ENCODE measurements at regions not wholly inside any gene's neighbourhood (a gene's known extent, or its start where the extent isn't known, plus 50 kb on each side); places are given as distances from the start of the nearest gene placed in this dataset.

DNA sequence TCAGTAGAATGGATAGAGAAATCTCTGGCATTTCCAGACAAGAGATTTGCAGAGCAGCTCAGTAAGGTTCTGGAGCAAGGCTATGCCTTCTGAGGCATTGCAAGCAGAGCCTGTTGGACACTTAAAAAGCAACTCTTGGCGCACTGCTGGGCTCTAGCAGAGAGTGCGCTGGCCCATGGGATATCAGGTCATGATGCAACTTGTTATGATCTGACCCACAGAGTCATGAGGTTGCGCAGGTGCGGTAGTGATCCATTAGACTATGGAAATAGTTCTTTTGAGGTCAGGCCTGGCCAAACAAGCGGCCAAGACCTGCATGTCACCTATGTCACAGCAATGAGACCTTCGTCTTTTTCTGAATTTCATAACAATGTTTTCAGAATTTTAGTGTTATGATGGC lies 168.6 kb downstream of the TMTC3 start:
- no peak for DNase-seq (ENCODE audit: low read depth in 2 of 2)

DNA sequence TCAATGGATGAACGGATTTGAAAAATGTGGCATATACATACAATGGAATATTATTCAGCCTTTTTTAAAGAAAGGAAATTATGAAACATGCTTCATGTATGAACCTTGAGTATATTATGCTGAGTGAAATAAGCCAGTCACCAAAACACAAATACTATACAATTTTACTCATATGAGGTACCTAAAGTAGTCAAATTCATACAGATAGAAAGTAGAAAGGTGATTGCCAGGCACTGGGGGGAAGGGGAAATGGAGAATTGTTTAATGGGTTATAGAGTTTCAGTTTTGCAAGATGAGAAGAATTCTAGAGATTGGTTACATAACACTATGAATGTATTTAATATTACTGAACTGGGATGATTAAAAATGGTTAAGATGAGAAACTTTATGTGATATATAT lies 171.4 kb downstream of the TMTC3 start:
- no peak for DNase-seq (ENCODE audit: low read depth in 2 of 2)

DNA sequence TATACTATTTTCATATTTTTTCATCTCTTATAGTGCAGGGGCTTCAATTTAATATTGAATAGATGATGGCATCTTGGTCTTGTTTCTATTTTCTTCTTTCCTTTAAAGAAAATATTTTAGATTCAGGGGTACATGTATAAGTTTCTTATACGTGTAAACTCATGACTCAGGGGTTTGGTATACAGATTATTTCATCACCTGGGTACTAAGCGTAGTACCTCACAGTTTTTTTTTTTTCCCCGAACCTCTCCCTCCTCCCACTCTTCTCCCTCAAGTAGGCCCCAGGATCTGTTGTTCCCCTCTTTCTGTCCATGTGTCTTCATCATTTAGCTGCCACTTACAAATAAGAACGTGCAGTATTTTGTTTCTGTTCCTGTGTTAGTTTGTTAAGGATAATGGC lies 172.6 kb downstream of the TMTC3 start:
- DNase-seq (ENCODE audit: low read depth in 2 of 2), result no peak

DNA sequence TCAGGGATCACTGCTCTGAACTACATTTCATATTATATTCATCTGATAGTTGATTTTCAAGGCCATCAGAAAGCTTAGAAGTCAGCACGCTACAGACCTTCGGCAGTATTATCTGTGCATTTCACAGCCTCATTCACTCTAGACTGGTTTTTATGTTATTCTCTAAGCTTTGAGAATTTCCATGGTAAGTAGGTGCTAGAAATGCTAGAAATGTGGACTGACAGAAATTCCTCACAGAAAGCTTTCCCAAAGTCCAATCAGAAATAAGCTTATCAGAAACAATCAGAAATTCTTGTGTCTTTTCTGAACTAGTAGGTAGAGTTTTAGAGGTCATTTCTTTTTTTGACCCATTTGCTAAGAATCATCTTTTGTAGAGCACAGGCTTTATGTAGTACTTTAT lies 176.6 kb downstream of the TMTC3 start:
- no peak for DNase-seq (ENCODE audit: low read depth in 2 of 2)

DNA sequence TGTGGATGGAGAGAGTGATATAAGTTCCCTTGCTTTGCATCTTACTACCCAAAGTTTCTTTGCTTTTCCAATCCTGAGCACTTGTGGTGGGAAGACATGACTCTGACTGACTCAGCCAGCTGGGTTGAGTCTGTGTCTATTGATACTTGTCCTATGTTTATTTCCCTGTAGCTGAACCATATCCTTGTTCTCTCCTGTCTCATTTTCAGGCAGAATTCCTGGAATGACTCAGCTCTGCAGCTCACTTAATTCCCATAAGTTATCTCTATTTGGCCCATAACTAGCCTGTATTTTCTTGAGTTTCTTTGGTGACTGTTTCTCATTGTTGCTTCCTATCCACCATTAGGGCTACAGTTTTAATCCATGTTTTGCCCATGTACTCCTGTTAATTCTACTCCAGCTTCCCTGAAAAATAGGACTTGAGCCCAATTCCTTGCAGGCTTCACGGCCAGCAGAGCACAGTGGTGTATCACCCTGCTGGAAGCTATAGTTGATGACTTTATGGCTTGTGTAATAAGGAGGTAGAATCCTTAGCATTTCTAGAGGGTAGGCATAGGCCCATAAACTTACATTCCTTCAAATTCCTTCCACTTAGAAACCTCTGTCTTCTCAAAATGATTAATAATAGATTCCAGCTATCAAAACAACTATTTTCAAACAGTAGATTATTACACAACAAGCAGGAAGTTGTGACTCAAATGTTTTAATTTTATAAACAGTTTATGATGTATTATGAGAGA lies 183.1 kb downstream of the TMTC3 start:
- DNase-seq (ENCODE audit: low read depth in 2 of 2), result no peak

DNA sequence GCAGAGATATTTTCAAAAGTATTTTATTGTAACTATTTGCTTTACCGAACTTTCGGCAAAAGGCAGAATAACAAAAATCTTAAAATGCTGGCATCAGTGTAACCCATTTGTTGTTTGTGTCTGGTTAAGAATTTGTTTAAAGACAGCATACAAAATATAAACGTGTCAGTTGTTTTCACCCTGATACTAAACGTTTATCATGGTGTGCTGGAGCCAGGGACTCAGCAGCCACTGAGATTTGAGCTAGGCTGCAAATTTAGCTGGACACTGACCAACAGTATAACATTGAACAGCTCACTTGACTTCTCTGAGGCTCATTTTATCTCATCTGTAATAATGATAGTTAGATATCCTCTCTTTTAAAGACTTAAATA lies 183.7 kb downstream of the TMTC3 start:
- no peak for DNase-seq (ENCODE audit: low read depth in 2 of 2)

DNA sequence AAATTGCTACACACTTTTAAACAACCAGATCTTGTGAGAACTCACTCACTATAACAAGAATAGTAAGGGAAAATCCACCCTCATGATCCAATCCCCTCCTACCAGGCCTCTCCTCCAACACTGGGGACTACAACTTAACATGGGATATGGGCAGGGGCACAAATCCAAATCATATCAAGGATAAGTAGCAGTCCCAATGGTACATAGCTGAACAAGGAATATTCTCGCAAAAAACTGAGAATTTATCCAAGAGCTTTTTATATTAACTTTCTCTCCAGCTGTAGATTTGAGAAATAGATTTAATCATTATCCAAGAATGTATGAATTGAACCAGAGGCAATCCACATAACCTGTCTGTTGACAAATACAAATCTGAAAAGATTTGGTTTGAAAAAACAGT lies 185.2 kb downstream of the TMTC3 start:
- no peak for DNase-seq (ENCODE audit: low read depth in 2 of 2)

DNA sequence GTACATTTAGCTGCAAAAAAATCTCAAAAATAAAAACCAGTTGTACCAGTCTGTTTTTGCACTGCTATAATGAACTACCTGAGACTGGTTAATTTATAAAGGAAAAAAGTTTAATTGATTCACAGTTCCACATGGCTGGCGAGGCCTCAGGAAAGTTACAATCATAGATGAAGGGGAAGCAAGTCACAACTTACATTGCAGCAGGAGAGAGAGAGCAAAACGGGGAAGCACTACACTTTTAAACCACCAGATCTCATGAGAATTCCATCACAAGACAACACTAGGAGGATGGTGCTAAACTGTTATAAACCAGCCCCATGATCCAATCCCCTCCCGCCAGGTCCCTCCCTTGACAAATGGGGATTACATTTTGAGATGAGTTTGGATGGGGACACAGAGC lies 186.0 kb downstream of the TMTC3 start:
- DNase-seq (ENCODE audit: low read depth in 2 of 2), result no peak

DNA sequence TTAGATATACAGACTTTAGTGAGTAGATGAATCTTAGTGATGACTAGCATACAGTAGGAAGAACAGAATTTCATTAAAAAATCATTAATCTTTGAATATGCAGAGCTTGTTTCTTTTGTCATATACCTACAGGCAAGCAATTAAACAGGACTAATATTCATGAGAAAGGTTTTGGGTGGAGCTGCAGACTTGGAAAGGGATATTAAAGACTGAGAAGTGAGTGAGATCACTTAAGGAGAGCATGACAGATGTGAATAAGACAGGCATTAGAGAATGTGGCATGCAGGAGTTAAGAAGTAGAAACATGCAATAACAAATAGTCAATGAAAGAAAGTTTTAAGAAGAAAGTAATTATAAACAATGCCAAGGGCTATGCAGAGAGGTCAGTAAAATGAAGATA lies 187.7 kb downstream of the TMTC3 start:
- DNase-seq (ENCODE audit: low read depth in 2 of 2), result no peak

DNA sequence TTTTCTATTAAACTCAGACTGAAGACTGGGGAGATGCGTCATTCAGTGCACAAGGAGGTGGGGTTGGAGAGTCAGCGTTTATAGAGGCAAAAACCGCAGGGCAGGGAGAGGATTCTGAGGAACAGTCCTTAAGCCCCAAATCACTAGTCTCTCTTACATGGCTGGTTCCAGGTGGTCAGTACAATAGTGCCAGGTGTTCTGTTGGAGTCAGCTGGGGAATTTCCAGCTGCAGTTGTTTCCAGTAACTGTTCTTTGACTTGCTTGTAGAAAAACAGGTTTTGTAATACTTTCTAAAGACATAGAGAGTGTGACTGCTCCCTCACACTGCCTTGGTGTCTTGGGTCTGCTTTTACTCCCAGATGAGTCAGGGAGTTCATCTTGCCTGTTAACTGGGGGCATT lies 192.2 kb downstream of the TMTC3 start:
- no peak for DNase-seq (ENCODE audit: low read depth in 2 of 2)

DNA sequence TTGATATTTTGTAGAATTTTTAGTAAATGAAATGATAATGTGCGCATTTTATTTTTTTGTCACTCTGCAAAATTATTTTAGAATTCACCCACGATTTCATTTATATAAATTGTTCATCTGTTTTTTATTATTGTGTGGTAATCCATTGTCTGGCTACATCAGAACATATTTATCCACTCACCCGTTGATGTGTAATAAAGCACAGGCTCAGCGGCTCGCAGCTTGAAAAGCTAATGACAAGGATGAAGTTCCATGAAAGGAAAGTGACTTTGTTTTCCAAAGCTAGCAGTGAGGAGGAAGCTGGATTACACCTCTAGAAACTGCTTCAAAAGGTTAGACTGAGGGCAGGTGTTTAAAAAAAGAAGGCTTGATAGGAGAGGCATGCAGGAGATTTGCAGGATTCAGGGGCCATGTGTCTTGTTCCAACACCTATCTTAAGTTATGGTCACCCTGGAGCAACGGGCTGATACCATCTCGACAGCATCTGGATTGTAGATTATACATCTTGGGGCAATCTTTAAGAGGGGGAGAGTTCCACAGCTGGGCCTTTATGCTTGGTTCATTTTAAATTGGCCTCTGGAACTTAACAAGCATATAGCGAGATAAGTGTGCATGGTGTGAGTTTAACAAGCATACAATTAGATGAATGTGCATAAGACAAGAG lies 194.1 kb downstream of the TMTC3 start:
- DNase-seq (ENCODE audit: low read depth in 2 of 2), result no peak

DNA sequence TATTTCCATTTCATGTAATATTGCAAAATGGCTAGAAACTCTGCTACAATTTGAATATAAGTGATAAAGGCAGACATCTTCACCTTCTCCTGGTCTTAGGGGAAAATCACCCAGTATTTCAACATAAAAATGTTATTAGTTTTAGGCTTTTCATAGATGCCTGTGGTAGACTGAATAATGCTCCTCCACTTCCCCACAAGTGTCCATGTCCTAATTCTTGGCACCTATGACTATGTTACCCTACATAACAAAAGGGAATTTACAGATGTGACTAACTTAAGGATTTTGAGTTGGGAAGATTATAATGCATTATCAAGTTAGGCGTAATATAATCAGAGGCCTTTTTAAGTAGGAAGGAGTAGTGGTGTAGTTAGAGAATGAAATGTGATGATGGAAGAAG lies 196.4 kb downstream of the TMTC3 start:
- DNase-seq (ENCODE audit: low read depth in 2 of 2), result no peak

DNA sequence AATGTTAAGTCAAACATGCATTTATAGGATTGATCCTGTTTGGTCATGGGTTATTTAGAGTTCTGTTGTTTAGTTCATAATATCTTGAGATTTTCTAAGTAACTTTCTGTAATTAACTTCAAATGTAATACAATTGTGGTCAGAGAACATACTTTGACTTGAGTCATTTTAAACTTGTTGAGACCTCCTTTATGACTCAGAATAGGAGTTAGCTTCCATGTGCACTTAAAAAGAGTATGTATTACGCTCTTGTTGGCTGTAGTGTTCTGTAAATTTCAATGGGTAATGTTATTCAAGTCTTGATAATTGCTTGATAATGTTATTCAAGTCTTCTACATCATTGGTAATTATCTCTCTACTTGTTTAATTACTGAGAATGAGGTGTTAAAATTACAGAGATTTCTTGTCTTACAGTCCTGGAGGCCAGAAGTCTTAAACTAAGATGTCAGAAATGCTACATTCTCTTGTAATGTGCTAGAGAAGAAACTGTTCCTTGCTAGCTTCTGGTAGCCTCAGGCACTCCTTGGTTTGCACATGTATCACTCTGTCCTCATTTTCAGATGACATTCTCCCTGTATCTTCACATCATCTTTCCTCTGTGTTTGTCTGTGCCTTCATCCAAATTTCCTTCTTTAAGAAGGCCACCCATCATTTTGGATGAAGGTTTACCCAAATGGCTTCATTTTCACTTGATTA lies 197.3 kb downstream of the TMTC3 start:
- DNase-seq (ENCODE audit: low read depth in 2 of 2), result no peak

DNA sequence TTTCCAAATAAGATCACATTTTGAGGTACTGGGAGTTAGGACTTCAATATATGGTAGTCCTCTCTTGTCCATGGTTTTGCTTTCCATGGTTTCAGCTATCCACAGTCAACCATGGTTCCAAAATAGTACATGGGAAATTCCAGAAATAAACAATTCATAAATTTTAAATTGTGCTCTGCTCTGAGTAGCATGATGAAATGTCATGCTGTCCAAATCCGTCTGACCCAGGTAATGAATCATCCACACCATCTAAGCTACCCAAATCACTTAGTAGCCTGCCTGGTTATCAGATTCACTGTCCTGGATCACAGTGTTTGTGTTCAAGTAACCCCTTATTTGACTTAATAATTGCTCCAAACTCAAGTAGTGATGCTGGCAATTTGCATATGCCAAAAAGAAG lies 197.9 kb downstream of the TMTC3 start:
- no peak for DNase-seq (ENCODE audit: low read depth in 2 of 2)

DNA sequence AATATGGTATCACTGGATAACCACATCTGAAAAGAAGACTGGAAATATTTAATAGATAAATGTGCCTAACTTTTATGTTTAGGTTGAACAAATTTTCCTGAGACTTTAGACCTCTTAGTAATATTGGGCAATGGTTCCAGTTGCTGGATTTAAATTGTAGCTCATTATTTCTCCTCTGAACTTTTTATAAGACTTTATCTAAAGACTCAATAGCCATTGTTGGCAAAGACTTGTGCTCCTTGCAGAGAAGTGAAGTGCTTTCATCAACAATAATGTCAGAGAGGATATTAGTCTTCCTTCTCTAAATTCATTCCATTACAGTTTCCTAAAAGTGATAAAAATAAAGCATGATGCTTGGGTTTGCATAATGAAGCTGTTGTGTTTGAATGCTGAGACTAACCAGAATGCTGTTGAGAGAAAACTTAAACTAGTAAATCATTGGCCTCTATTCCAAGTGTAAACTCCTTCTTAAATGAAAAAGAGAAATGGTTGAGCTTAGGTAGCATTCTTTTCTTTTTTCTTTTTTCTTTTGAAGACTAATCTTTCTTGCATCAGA lies 200.2 kb downstream of the TMTC3 start:
- DNase-seq (ENCODE audit: low read depth in 2 of 2), result no peak

DNA sequence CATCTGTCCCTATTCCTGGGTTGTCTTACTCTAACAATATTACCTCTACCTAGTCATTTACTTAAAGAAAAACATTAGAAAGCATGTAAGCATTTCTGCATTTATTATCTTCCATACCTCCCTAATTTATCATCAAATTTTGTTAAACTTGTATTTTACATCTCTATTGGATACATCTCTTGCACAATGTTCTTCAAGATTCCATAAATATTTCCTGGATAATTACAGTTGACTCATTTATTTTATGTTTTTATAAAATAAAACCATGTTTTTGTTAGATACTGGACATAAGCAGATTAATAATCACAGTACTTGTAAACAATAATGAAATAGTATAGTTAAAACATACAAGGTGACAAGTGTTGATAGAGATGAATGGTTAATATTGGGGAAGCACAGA lies 209.0 kb downstream of the TMTC3 start:
- no peak for DNase-seq (ENCODE audit: low read depth in 2 of 2)

DNA sequence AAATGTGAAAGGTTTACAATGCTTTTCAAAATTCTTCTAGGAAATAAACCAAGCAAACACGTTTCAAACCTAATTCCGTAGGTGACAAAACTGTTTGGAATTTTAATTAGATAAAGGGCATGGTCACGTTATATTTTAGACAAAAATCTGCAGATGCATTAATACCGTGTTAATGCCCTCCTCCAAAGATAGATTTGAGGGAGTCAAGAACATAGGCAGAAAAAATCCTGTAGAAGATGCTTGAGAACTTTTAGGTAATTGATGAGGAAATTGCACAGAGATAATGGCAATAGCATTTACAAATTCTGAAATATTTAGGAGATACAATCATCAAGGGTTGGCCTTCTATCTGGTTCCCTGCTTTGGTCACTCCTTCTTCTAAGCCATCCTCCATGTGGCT lies 212.6 kb downstream of the TMTC3 start:
- DNase-seq (ENCODE audit: low read depth in 2 of 2), result no peak

DNA sequence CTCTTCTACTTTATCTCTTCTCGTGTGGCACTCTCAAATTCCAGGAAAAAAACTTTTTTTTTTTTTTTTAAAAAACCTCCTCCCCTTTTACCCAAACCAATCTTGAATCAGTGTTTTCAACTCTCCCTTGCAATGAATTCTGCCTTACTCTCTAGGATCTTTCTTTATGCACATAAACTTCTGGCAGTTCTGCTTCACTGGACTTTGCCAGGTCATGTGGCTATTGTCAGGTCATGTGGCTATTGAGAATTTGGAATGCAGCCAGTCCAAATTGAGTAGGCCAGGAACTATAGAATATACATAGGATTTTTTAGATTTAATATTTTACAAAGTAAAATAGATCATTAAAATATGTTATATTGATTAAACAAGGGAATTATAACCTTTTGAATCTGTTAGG lies 218.2 kb downstream of the TMTC3 start:
- DNase-seq (ENCODE audit: low read depth in 2 of 2), result no peak

DNA sequence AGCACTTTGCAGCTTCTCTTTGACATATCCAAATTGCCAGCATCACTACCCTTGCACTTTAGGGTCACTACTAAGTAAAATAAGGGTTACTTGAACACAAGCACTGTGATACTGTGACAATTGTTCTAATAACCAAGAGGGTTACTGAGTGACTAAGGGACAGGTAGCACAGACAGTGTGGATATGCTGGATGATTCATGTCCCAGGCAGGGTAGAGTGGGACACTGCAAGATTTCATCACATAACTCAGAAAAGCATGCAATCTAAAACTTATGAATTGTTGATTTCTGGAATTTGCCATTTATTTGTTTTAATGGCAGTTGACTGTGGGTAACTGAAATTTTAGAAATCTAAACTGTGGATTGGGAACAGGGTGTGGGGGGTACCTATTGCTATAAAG lies 218.8 kb downstream of the KITLG start:
- DNase-seq (ENCODE audit: low read depth in 2 of 2), result no peak

DNA sequence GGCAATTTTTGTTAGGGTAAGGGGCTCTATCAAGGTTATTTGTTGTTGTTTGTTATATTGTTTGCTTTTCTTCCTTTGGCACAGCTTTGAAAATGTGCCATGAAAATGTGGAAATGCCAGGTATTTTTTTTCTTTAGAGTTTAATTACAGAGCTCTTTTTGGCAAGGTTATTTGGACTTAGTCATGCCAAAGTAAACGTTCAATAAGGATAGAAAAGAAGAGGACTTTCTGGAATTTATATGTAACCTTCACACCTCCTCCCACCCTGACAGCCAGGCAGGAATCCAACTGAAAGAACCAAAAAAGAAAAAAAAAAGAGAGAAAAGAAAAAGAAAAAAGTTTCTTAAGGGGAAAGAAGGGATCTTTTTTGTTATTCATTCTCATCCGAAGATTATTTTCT lies 217.8 kb downstream of the KITLG start:
- no peak for DNase-seq (ENCODE audit: low read depth in 2 of 2)

DNA sequence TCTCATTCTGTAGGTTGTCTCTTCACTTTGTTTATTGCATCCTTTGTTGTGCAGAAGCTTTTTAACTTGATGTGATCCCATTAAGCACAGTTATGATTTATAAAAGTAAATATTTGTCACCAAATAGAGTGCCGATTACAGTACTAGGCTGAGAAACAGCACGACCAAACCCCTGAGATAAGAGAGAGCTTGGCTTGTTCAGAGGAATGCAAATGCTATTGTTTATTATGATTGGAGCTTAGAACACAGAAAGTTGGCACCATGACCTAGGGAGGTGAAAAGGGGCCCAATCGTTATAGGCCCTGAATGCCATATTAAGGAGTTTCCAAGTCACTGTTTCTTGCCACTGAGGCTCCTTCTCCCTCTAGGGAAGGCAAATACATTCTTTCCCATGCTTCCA lies 214.9 kb downstream of the KITLG start:
- DNase-seq (ENCODE audit: low read depth in 2 of 2), result no peak

DNA sequence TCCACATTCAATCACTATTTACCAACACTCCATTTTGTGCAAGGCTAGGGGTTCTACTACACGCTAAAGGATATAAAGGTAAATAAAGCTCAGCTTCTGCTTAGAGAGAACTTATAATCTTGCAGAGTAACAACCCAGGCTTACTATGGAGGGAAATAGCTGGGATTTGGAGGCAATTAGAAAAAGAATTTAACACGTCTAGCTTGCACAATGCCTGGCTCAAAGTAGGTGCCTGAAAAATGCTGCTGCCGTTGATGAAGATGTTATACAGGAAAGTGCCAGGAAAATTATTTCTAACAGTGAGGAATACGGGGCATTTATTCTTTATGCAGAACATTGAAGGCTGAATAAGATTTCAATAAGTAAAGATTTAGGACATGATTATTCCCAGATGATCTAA lies 214.2 kb downstream of the KITLG start:
- no peak for DNase-seq (ENCODE audit: low read depth in 2 of 2)

DNA sequence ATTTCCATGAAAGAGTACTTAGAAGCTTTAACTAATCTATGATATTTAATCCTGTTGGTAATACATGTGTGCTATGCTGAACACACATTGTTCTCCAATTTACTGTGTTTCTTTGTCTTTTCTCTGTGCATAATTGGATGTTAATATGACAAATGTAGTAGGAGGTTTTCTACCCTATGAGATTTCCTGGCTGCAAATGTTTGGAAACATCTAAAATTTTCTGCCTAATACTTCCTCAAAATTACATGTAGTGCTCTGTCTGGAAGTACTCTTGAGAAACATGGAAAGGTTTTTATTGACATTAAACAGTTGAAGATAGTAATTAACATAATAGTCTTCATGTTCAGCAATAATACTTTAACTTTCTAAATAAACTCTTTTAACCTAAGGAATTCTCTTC lies 213.0 kb downstream of the KITLG start:
- no peak for DNase-seq (ENCODE audit: low read depth in 2 of 2)
